ENCODE measurements at regions not wholly inside any gene's neighbourhood (a gene's known extent, or its start where the extent isn't known, plus 50 kb on each side); places are given as distances from the start of the nearest gene placed in this dataset.

DNA sequence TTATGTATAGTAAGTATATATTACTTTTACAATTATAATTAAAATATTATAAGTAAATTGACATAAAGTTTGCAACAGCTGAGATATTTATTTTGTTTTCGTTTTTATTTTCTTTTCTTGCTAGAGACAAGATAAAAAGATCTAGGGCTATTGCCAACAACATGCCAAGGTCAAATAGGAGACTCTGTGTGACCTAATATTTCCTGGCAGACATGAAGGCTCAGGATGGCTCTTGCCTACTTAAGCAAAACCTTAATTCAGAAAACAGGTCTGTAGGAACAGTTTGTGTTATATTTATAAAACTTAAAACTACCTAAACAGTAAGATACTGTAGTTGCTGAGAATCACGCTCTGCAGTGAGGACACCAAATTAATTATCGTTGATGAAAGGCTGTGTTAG is 145.2 kb downstream of the RFC3 start:
- TF ChIP-seq, protein P1, sequence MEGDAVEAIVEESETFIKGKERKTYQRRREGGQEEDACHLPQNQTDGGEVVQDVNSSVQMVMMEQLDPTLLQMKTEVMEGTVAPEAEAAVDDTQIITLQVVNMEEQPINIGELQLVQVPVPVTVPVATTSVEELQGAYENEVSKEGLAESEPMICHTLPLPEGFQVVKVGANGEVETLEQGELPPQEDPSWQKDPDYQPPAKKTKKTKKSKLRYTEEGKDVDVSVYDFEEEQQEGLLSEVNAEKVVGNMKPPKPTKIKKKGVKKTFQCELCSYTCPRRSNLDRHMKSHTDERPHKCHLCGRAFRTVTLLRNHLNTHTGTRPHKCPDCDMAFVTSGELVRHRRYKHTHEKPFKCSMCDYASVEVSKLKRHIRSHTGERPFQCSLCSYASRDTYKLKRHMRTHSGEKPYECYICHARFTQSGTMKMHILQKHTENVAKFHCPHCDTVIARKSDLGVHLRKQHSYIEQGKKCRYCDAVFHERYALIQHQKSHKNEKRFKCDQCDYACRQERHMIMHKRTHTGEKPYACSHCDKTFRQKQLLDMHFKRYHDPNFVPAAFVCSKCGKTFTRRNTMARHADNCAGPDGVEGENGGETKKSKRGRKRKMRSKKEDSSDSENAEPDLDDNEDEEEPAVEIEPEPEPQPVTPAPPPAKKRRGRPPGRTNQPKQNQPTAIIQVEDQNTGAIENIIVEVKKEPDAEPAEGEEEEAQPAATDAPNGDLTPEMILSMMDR (IDR thresholded peaks at IDR 0.05; ENCODE audit: extremely low read depth in 1 of 2, insufficient read depth in 1 of 2, low read depth in 1 of 2, low read length in 2 of 2), result no peak
- no peak for TF ChIP-seq POLR2A (IDR thresholded peaks at IDR 0.05; ENCODE audit: low read depth, low read length)
